8988T (cell line): ENCODE measurements at regions not wholly inside any gene's neighbourhood (a gene's known extent, or its start where the extent isn't known, plus 50 kb on each side); places are given as distances from the start of the nearest gene placed in this dataset.
"Not testable (repeated sequence)": the region's sequence is repeated elsewhere in the genome, so short reads cannot be mapped to it uniquely, and the experiment has no call there.

ENCODE experiments used
- DNase-seq: peaks from one replicate; pipeline ENCODE4 v3.0.0; 2011

DNA sequence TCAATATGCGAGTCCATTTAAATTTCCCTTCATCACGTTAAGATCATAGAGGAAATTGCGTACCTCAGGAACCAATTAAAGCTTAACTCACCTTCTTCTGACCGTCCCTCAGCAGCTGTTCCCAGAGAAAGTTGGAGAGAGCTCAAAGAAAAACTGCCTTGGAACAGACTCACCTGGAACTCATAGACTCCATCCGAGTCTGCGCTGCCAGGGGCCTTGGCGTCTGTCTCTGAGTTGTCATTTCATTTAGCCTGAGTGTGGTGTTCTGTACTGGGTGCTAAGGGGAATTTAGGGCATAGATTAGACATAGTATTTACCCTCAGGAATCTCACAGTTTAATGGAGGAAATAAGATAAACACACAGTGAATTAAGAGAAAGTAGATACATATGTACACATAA is 892.7 kb downstream of the TLE1 start:
- DNase-seq, result no peak

DNA sequence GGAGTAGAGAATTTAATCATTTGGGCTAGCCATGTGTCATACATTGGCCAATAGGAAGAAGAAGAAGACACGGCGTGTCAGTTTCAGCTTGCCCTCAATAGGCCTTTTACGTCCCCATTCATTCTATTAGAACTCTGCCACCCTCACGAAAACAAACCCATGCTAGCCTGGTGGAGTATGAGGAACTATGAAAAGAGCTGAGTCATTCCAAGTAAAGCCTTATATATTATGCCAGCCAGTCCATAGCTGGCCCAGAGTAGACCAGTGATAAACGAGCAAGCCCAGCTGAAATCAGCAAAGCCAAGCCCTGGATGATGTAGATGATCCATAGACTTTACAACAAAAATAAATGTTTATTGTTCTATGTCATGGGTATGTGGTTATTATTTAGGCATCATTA is 895.1 kb downstream of the TLE1 start:
- no peak for DNase-seq

DNA sequence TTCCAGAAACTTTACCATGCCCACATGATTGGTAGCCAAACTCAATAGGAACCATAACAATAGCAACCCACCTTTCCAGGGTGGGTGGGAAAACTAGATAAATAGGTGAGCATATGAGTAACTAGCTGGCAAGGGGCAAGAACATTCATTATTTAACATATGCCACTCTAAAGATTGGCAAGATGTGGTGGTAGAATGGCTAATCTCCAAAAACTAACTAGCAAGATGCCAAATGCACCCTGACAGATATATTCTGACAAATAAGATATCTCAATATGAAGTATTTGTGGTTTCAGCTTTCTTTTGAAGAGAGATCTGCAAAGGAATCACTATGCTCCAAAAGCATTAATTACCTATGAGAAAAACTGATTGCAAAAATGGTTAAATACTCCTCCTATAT is 895.6 kb downstream of the TLE1 start:
- no peak for DNase-seq

DNA sequence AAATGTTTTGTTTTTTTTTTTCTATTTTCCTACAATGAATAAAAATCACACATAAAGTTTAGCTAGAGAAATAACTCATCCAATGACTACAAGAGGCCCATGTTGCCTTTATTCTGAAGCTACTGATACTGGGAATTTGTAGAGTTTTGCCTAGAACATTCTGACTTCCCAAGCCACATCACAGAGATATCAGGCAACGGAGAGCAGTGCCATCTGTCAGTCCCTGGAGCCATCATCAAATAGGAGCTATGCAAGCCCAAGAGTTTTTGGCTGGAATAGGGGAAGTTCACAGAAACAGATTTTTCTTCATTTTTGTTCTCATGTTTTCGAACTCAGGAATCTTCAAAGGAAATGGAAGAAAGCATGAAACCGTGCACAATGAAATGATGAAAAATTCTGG is 896.6 kb downstream of the TLE1 start:
- no peak for DNase-seq

DNA sequence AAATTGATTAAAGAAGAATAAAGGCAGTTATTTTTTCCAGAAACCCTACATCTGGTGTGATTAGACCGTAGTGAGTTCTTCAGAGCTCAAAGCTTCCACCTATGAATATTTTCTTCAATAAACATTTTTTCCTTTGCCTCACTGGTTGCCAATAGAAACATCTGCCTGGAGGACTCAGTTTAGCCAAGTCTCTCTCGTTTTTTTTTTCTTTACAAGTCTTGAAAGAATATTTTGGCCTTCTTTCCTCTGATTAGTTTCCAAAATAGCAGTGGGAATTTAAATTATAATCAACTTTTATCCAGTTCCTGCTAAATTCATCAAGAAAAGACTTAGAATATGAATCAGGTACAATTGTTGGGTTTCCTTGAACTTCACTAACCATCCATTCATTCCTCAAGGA is 897.5 kb downstream of the TLE1 start:
- no peak for DNase-seq

DNA sequence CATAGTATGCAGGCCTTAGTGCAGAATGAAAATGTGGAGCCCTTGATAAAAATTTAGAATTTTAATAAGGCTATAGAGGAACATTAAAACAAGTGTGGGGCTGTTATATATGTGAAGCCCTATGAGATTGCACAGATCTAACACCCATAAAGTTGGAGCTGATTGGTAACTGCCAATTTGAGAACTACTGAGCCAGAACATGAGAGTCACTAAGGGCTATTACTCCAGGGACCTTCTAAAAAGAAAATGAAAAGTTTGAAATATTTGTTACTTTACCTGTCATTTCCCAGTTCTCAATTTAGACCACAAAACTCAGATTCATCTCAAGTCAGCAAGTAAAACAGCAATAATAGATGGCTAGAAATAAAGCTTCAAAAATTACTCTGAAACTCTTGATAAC is 898.6 kb downstream of the TLE1 start:
- no peak for DNase-seq

DNA sequence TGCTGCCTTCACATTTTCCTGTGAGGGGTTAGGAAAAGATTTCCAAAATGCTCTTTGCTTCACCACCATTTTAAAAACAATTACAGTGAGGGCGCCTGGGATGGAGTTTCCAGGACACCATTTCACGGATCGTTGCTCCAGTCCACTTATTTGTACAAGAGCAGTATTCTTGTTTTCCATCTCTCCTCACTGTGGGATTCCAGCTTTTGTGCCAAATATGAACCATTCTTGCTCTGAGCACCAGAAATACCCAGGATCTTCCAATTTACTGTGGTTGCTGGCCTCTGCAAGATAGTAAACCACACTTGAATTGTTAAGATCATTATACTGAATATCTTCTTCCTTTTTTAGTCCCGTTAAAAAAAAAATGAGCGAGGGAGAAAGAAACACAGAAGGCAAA is 899.5 kb downstream of the TLE1 start:
- DNase-seq, result no peak

DNA sequence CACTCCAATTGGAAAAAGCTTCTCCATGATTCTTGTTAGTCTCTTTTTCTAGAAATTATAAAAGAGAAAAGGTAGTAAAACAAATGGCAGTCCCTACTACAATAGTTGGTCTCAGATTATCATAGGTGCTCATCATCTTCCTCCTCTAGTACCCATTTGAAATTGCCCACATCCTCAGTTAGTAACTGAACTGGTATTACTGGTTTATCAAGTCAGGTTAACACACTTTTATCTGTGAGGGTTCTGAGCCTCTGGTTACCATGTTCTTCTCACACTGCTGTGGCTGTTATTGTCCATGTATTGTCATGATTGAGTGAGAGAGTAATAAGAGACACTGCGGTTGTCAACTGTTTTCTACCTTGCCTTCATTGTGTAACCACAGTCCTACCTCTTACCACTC is 901.7 kb downstream of the TLE1 start:
- DNase-seq, result no peak

DNA sequence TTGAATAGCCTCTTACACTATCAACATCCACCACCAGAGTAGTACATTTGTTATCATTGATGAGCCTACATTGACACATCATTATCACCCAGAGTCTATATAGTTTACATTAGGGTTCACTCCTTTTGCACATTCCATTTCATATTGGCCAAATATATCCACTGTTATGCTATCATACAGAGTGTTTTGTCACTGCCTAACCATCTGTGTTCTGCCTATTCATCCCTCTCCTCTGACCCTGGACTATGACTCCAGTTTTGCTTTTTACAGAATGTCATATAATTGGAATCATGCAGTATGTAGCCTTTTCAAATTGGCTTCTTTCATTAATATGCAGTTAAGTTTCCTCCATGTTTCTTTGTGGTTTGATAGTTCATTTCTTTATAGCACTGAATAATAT is 904.7 kb downstream of the TLE1 start:
- DNase-seq, result no peak

DNA sequence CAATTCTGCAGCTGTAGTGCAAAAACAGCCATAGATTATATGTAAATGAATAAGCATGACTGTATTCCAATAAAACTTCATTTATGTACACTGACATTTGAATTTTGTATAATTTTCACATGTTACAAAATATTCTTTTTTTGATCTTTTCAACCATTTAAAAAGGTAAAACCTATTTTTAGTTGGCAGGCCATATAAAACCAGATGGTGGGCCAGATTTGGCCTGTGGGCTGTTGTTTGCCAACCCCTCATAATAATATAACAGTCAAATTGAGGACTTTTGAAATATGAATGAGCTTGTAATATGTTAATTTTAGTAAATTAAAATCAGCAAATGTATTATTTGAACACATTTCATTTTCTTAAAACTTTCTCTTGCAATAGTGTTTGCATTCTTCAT is 913.4 kb downstream of the TLE1 start:
- DNase-seq, result no peak

DNA sequence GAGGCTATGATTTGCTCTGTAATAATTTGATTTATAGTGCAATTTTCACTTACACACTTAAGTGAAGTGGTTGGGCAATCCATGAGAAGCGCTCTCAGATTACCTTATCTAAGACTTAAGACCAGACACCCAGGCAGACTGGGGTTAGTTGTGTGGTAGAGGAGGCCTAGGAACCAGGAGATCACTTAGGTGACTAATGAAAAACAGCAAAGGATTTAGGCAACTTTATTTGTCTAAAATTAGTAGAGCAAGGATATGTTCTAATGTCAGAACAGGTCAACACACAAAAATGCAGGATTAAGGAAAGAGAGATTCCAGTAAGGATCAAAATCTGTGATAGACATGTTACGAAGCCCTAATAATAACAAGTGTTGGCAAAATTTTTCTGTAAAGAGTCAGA is 913.8 kb downstream of the TLE1 start:
- no peak for DNase-seq

DNA sequence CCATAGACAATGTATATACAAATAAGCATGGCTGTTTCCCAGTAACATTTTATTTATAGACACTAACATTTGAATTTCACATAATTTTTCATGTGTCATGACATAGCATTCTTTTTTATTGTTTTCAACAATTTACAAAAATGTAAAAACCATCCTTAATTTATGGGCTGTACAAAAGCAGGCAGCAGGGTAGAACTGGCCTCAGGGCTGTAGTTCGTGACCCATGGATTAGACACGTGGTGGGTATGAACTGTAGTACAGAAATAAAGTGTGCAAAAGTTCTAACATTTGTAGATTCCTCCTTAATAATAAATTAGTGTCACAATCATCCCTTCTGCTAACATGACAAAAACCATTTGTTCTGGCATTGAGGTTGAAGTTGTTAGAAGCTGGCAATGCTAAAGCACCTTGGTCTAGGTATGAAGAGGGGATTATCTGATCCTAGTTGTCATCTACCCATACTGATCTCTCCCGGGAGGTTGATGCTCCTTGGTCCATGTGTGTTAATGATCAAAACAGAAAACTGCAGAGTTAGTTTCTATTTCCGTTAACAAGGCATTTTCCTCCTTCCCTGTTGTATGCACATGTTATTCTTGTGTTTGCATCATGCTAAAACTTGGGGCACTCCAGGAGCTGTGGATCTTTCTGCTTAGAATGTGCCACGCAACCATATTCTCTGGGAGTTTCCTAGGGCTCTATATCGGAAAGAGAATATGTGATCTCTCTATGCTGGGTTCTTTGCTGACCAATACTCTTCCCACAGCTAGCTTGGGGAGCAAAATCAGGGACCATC is 917.6 kb downstream of the TLE1 start:
- DNase-seq, result no peak

DNA sequence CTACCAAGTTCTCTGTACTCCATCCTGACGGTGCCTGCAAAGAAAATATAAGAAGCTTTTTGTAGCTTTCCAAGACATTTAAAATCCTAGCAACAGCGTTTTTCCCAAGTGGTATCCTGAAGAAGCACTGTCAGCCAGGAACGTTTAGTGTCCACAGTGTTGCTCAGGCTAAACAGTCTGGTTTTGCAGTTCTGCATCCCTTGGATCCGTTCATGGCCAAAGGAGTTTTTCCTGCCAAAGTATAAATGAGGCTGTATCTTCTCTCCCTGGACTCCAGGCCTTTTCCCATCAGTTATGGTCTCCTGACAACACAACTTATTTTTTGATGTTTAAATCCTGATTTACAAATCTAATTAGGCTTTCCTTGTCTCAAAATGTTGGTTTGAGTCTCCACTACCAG is 925.8 kb downstream of the TLE1 start:
- DNase-seq, result no peak

DNA sequence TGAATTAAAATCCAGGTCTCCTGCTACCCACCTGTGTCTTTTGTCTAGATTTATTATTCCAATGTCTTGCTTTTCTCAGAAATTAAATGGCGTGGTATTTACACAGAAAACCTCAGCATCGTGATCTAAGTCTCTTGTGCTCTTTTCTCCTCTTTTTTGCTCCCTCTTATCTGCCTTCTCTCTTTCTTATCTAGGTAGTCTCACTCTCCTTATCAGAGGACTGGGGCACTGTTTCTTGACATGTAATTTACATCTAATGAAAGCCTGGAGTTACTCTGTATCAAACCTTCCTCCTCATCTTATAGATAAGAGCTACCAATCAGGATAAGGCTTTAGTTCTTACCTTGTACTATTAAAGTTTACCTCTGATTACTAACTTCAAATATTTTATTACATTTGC is 933.8 kb downstream of the TLE1 start:
- no peak for DNase-seq

DNA sequence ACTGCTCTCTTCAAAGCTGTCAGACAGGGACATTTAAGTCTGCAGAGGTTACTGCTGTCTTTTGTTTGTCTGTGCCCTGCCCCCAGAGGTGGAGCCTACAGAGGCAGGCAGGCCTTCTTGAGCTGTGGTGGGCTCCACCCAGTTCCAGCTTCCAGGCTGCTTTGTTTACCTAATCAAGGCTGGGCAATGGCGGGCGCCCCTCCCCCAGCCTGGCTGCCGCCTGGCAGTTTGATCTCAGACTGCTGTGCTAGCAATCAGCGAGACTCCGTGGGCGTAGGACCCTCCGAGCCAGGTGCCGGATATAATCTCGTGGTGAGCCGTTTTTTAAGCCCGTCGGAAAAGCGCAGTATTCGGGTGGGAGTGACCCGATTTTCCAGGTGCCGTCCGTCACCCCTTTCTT is 942.3 kb downstream of the TLE1 start:
- DNase-seq, result not testable (repeated sequence)

DNA sequence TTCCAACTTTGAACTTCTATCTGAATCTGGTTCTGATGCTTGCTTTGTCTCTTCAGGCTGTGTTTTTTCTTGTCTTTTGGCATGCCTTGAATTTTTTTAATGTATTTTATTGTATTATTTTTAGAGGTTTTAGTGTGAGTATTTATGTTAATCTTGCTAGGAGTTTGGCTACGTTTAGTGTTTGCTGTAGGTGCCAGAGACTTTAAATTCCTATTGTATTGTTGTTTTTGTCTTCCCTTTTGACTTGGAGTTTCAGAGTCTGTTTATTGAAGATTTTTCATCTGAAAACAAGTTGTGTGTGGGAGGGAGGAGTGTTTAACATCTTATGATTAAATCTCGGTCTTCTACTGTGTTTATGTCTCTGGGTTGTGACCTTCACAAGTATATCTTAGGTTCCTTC is 956.8 kb downstream of the TLE1 start:
- no peak for DNase-seq

DNA sequence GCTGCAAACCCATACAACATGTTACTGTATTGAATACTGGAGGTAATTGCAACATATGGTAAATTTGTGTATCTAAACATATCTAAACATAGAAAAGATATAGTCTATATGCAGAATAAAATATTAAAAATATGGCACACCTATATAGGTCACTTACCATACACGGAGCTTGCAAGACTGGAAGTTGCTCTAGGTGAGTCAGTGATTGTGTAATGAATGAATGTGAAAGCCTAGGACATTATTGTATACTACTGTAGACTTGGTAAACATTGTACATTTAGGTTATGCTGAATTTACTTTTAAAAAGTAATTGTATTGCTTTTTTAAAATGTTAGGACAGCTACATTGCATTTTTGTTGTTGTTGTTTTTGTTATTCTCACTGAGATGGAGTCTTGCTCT is 968.8 kb downstream of the TLE1 start:
- no peak for DNase-seq

DNA sequence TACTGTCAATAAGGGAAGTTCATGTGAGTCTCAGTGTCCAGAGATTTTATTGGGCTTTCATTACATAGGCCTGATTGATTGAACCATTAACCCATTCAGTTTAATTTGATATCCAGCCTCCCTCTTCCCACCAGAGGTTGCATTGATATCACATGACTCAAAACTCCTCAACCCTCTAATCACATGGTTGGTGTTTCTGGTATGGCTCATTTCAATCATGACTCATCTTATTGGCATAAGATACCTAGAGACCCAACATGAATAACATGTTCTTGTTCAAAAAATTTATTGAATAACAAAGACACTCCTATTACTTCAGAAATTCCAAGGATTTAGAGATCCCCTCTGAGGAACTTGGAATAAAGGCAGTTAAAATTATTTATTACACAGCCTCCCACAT is 982.2 kb downstream of the TLE1 start:
- no peak for DNase-seq

DNA sequence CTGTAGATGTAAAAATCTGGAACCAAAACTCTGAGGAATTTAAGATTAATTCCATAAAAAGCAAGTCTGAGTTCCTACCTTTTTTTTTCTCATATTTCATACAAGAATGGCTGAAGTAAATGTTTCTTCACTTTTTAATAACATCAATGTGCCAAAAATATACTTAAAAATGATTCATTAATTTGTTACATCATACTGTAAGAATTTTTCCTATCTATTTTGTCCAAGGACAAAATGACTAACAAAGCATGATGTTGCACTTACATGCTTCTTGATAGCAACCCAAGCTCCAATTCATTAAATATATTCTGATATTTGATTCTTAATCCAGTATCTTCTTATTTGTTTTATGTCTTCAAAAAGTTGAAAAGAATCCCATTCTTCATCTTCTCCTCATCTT is 988.3 kb downstream of the TLE1 start:
- DNase-seq, result no peak

DNA sequence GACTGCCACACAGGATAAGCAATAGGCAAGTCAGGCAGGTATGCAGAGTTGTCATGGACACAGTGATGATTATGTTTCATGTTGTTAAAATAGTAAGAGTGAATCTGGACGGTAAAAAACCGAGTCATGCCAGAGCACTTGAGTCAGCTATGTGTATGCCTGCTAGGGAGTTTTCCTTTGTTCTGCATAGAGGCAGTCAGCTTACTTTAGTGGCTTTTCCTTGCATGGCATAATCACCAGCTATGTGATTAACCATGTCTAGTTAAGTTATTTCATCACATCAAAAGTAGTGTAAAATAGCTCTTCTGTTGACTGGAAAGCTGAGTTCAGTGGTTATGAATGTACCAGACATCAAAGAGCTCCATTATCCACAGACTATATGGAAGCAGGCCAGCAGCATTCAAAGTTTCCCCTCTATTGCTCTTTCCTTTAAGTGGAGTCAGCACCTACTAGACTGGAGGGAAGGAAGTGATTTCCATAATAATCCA is 989.8 kb downstream of the TLE1 start:
- DNase-seq, result no peak

DNA sequence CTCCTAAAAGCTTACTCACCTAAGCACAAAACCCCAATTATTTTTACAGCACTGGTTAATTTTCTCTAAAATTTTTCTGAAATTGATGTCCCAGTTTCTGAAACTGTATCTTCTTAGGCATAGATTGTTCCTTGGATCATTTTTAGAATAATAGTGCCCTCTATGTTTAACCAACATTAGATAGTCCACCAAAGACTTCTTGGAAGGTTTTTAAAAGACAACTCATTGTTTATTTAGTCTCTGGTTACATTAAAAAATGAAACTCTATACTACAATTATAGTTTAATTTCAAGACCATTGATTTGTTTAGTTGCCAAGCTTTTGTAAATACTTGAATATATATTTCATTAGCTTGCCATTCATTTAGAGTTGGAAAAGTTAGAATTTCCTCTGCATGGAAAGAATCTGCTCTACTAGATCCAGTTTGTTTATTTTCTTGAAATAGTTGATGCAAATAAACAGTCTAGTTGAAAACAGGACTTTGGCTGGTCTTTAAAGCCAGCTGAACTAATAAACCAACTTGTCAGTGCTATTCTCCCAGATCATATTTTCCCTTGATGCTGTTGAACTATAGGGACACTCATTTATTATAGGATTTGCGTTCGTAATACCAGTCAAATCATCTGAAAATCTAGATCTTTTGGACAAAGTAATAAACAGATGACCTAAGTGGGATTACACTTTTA is 990.5 kb downstream of the TLE1 start:
- DNase-seq, result no peak

DNA sequence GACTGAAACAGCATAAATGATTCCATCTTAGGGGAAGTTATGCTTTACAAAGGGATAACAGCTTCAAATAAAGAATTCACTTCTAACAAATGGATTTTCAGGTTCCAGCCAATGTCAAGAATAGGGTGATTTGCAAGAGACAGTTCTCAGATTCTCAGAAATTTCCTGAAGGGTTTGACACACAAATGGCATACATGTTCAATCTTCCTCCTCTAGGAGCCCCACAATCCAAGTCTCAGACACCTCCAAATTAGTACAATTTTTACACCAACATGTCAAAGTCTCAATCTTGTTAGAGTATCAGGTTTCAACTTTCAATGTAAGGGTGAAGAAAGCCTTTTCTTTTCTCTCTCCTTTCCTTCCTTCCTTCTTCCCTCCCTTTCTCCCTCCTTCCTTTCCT is 996.6 kb downstream of the TLE1 start:
- DNase-seq, result no peak

DNA sequence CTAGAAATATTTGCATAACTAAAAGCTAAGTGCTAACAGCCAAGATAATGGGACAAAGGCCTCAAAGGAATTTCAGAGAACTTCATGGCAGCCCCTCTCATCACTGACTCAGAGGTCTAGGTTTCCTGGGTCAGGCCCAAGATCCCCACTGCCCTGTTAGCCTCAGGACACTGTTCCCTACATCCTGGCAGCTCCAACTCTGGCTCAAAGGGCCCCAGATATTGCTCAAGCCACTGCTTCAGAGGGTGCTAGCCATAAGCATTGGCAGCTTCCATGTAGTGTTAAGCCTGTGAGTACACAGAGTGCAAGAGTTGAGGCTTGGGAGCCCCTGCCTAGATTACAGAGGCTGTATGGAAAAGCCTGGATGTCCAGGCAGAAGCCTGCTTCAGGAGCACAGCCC is 998.1 kb downstream of the TLE1 start:
- no peak for DNase-seq

DNA sequence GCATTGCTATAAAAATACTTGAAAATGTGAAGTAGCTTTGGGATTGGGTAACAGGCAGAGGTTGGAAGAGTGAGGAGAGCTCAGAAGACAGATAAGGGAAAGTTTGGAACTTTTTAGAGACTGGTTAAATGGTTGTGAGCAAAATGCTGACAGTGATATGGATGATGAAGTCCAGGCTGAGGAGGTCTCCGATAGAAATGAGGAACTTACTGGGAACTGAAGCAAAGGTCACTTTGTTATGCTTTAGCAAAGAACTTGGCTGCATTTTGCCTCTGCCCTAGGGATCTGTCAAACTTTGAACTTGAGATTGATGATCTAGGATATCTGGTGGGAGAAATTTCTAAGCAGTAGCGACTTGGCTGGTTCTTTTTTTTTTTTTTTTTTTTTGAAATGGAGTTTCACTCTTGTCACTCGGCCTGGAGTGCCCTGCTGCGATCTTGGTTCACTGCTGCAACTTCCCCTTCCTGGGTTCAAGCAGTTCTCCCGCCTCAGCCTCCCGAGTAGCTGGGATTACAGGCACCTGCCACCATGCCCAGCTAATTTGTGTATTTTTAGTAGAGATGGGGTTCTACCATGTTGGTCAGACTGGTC is 998.9 kb downstream of the TLE1 start:
- no peak for DNase-seq
